ENCODE measurements at regions not wholly inside any gene's neighbourhood (a gene's known extent, or its start where the extent isn't known, plus 50 kb on each side); places are given as distances from the start of the nearest gene placed in this dataset.

DNA sequence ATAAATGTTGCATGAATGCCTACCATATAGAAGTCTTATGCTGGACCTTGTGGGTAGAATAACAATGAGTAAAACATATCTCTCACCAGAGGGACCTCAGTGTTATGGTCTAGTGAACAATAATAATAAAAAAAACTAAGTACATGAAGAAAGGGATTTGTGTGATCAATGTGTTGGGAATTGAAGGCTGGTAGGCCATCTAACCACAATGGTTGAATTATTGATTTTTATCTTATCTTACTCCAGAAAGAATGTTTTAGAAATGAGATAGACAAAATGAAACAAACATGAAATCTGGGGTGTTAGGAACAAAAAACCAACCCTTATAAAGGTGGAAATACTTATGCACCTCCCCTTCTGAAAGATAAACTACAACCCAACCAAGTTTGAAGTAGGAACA lies 243.9 kb upstream of the LRIG3 start:
- DNase-seq (ENCODE audit: low spot score): no peak
- in situ Hi-C loops (cut with MboI; ENCODE audit: low sequenced_read_pairs, unreplicated experiment): loop anchor here (25.0 kb wide), 1 partner anchor 827 kb away; no protein-coding TSS in a partner anchor
- no peak for TF ChIP-seq CTCF (IDR thresholded peaks at IDR 0.05; ENCODE audit: borderline replicate concordance, control extremely low read depth, extremely low read depth, insufficient read depth, missing control alignments)

- in situ Hi-C loops (cut with MboI; ENCODE audit: low sequenced_read_pairs, unreplicated experiment): loop anchor here (25.0 kb wide), 1 partner anchor 821 kb away; no protein-coding TSS in a partner anchor
- no peak for DNase-seq (ENCODE audit: low spot score)
- TF ChIP-seq CTCF (IDR thresholded peaks at IDR 0.05; ENCODE audit: borderline replicate concordance, control extremely low read depth, extremely low read depth, insufficient read depth, missing control alignments): no peak
Measured at GRCh38 chr12:59158681-59159080, 238.4 kb upstream of the LRIG3 start.

- in situ Hi-C loops (cut with MboI; ENCODE audit: low sequenced_read_pairs, unreplicated experiment): loop anchor here (25.0 kb wide), 1 partner anchor 821 kb away; no protein-coding TSS in a partner anchor
- DNase-seq (ENCODE audit: low spot score): no peak
- TF ChIP-seq CTCF (IDR thresholded peaks at IDR 0.05; ENCODE audit: borderline replicate concordance, control extremely low read depth, extremely low read depth, insufficient read depth, missing control alignments): no peak
Measured at GRCh38 chr12:59158066-59158465, 237.8 kb upstream of the LRIG3 start.

- no peak for DNase-seq (ENCODE audit: low spot score)
- in situ Hi-C loops (cut with MboI; ENCODE audit: low sequenced_read_pairs, unreplicated experiment): loop anchor here (25.0 kb wide), 1 partner anchor 818 kb away; no protein-coding TSS in a partner anchor
- TF ChIP-seq CTCF (IDR thresholded peaks at IDR 0.05; ENCODE audit: borderline replicate concordance, control extremely low read depth, extremely low read depth, insufficient read depth, missing control alignments): no peak
Measured at GRCh38 chr12:59155448-59155847, 235.1 kb upstream of the LRIG3 start.

- no peak for DNase-seq (ENCODE audit: low spot score)
- no peak for TF ChIP-seq CTCF (IDR thresholded peaks at IDR 0.05; ENCODE audit: borderline replicate concordance, control extremely low read depth, extremely low read depth, insufficient read depth, missing control alignments)
- in situ Hi-C loops (cut with MboI; ENCODE audit: low sequenced_read_pairs, unreplicated experiment): loop anchor here (25.0 kb wide), 1 partner anchor 814 kb away; no protein-coding TSS in a partner anchor
Measured at GRCh38 chr12:59151243-59151642, 230.9 kb upstream of the LRIG3 start.

DNA sequence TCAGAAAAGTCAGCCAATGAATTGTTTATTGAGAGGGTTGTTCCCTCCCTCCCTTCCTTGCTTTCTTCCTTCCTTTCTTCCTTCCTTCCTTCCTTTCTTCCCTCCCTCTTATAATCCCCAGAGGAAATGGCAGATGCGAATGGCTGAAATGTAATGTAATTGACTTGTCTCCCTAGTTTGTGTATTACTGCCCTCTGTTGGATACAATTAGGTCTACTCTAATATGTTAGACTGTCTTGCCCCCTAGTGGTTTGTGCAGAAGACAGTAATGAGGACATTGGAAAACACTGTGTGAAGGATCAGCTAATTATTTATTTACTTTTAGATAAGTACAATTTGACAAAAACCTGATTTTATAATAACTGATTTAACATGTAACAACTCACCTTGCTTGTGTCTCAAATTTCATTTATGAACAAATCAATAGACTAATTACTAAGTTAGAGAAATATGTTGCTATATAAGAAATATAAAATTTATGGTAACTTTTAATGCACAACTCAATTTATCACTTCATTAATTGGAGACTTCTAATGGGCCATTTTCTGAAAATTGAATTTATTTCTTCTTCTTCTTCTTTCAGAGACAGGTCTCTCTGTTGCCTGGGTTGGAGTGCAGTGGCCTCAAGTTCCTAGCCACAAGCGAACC lies 229.8 kb upstream of the LRIG3 start:
- in situ Hi-C loops (cut with MboI; ENCODE audit: low sequenced_read_pairs, unreplicated experiment): loop anchor here (25.0 kb wide), 1 partner anchor 813 kb away; no protein-coding TSS in a partner anchor
- peak; percentile 83 for TF ChIP-seq CTCF (IDR thresholded peaks at IDR 0.05; ENCODE audit: borderline replicate concordance, control extremely low read depth, extremely low read depth, insufficient read depth, missing control alignments)
- peak; percentile 16 for DNase-seq (ENCODE audit: low spot score)
